Panc1 (cell line): ENCODE measurements at regions not wholly inside any gene's neighbourhood (a gene's known extent, or its start where the extent isn't known, plus 50 kb on each side); places are given as distances from the start of the nearest gene placed in this dataset.

Experiments
- ATAC-seq: fragments of 200-7000 bp; cut with Tn5 transposase; 2 replicates; pipeline ENCODE4 v1.9.1; 2020; ENCODE audit warnings: mild to moderate bottlenecking, moderate library complexity
- BruUV-seq: library from RNA; stranded (reverse); fragments of 400-500 nt; replicated peaks from 2 replicates; lab custom pipeline; 2021; lab: Mats Ljungman, UMichigan
- CTCF ChIA-PET: fragments of 300-600 bp; sonication (Branson Sonifier 250); formaldehyde crosslinking; loops from one replicate; lab custom pipeline; 2022; ENCODE audit warnings: antibody characterized with exemption; lab: Charles Lee
- POLR2A ChIA-PET: fragments of 300-600 bp; sonication (Branson Sonifier 250); formaldehyde crosslinking; loops from one replicate; lab custom pipeline; 2022; ENCODE audit warnings: antibody characterized with exemption; lab: Charles Lee
- DNase-seq: peaks from one replicate; pipeline ENCODE4 v3.0.0-alpha.2; 2010; ENCODE audit warnings: low read depth, low spot score
- H3K27ac ChIP-seq: 2 replicates; pipeline ENCODE4 v1.5.1; 2011; ENCODE audit warnings: mild to moderate bottlenecking, low read length, inconsistent platforms
- H3K27me3 ChIP-seq: fragments of 200-500 bp; sonication (Bioruptor generic); 2 replicates; pipeline ENCODE4 v1.6.0; 2014; ENCODE audit warnings: low read length, inconsistent platforms; ENCODE audit not compliant: control insufficient read depth, insufficient read depth
- H3K36me3 ChIP-seq: fragments of 200-500 bp; sonication (Bioruptor generic); 2 replicates; pipeline ENCODE4 v1.5.1; 2014; ENCODE audit warnings: inconsistent platforms, mild to moderate bottlenecking, low read length, moderate library complexity; ENCODE audit not compliant: control insufficient read depth, insufficient read depth
- H3K4me1 ChIP-seq: 2 replicates; pipeline ENCODE4 v1.5.1; 2011; ENCODE audit warnings: inconsistent platforms, mild to moderate bottlenecking, low read length, moderate library complexity; ENCODE audit not compliant: control insufficient read depth, insufficient read depth
- H3K4me3 ChIP-seq, 2 experiments: 2 replicates each; pipeline ENCODE4 v1.5.1; 2011 to 2012; ENCODE audit warnings: low read depth in 2 of 2, low read length in 2 of 2, mild to moderate bottlenecking in 2 of 2, inconsistent platforms in 1 of 2, moderate library complexity in 1 of 2
- H3K9me3 ChIP-seq: fragments of 200-500 bp; sonication (Bioruptor generic); 2 replicates; pipeline ENCODE4 v1.5.1; 2014; ENCODE audit warnings: low read depth, mild to moderate bottlenecking, inconsistent platforms, low read length, moderate library complexity; ENCODE audit not compliant: control insufficient read depth, insufficient read depth
- CTCF ChIP-seq: fragments of 450-650 bp; IDR thresholded peaks from 2 replicates; pipeline ENCODE4 v1.5.1; 2017; ENCODE audit warnings: mild to moderate bottlenecking
- POLR2AphosphoS5 ChIP-seq: IDR thresholded peaks from 2 replicates; pipeline ENCODE4 v1.6.1; 2012; ENCODE audit warnings: mild to moderate bottlenecking, low read depth, low read length, moderate library complexity
- REST ChIP-seq, 2 experiments: IDR thresholded peaks; 2 replicates each; pipeline ENCODE4 v1.6.1; 2011 to 2012; ENCODE audit warnings: low read depth in 2 of 2, control low read depth in 1 of 2, low read length in 1 of 2, mild to moderate bottlenecking in 1 of 2, moderate library complexity in 1 of 2; ENCODE audit not compliant: insufficient read depth in 1 of 2
- SIN3A ChIP-seq: IDR thresholded peaks from 2 replicates; pipeline ENCODE4 v1.6.1; 2012; ENCODE audit warnings: low read depth, mild to moderate bottlenecking, low read length, moderate library complexity, borderline replicate concordance; ENCODE audit not compliant: insufficient read depth
- TCF7L2 ChIP-seq: IDR thresholded peaks from 2 replicates; pipeline ENCODE4 v1.6.1; 2011; ENCODE audit warnings: mild to moderate bottlenecking, low read depth, low read length, inconsistent platforms
- in situ Hi-C: cut with HindIII; loops from 2 replicates; pipeline ENCODE4 v1.10.0; 2016; ENCODE audit warnings: low sequenced_read_pairs, low pct_unique_long_range_greater_than_20kb
- intact Hi-C: fragments of 100-400 bp; cut with micrococcal nuclease; formaldehyde crosslinking; loops from one replicate; pipeline ENCODE4 v1.10.0; 2022; ENCODE audit not compliant: unreplicated experiment

- intact Hi-C loops (no loop called here), in situ Hi-C loops (no loop called here)
- no TSS peak for BruUV-seq
- POLR2A ChIA-PET = no interaction called here
- no peaks in the 10 kb centered on the region for H3K36me3 ChIP-seq
- no peaks in the 10 kb centered on the region for H3K9me3 ChIP-seq
- H3K27ac ChIP-seq = no peak overlapping the region
- ATAC-seq (no peak), DNase-seq (no peak)
- no peak for TF ChIP-seq REST (IDR thresholded peaks at IDR 0.05; ENCODE audit: insufficient read depth in 1 of 2, low read depth in 2 of 2, low read length in 1 of 2)
- no peak for TF ChIP-seq SIN3A
- no peak for TF ChIP-seq TCF7L2
- no peak for TF ChIP-seq POLR2AphosphoS5
- TF ChIP-seq CTCF = no peak
- H3K27me3 ChIP-seq = no peaks in the 10 kb centered on the region
- H3K4me1 ChIP-seq = no peaks in the 10 kb centered on the region
- CTCF ChIA-PET = no interaction called here
- no peak overlapping the region for H3K4me3 ChIP-seq
Measured at GRCh38 chr3:26365706-26366105, 256.9 kb upstream of the LRRC3B start.

- Histone ChIP-seq H3K4me3 (no peak overlapping the region), H3K36me3 (no peaks in the 10 kb centered on the region), H3K9me3 (no peaks in the 10 kb centered on the region), H3K4me1 (no peaks in the 10 kb centered on the region), H3K27me3 (no peaks in the 10 kb centered on the region), H3K27ac (no peak overlapping the region)
- in situ Hi-C loops = no loop called here
- intact Hi-C loops = no loop called here
- ATAC-seq (no peak), DNase-seq (no peak)
- BruUV-seq = no TSS peak
- CTCF ChIA-PET = no interaction called here
- TF ChIP-seq REST (IDR thresholded peaks at IDR 0.05; ENCODE audit: insufficient read depth in 1 of 2, low read depth in 2 of 2, low read length in 1 of 2) (no peak), CTCF (no peak), POLR2AphosphoS5 (no peak), TCF7L2 (no peak), SIN3A (no peak)
- POLR2A ChIA-PET = no interaction called here
Measured at GRCh38 chr3:26368312-26368711, 254.3 kb upstream of the LRRC3B start.
